K562 (cell line): ENCODE measurements at regions not wholly inside any gene's neighbourhood (a gene's known extent, or its start where the extent isn't known, plus 50 kb on each side); places are given as distances from the start of the nearest gene placed in this dataset.

Experiments used
- ATAC-seq: fragments of 200-7000 bp; cut with Tn5 transposase; 3 replicates; pipeline ENCODE4 v1.9.1; 2020; ENCODE audit warnings: moderate library complexity
- BruUV-seq: library from RNA; stranded (reverse); fragments of 400-500 nt; replicated peaks from 2 replicates; lab custom pipeline; 2021; lab: Mats Ljungman, UMichigan
- CTCF ChIA-PET: fragments of 300-600 bp; formaldehyde crosslinking; extraction: SDS; loops from one replicate; lab custom pipeline; 2021; ENCODE audit warnings: low intra/inter-chr PET ratio; lab: Yijun Ruan, JAX
- POLR2A ChIA-PET: fragments of 300-600, 350-650 bp; sonication (Branson Sonifier 250); formaldehyde crosslinking; extraction: SDS; loops from one replicate; lab custom pipeline; 2021; ENCODE audit warnings: antibody characterized with exemption, inconsistent platforms; lab: Yijun Ruan, JAX
- DNase-seq, 4 experiments: peaks; one replicate each; pipeline versions ENCODE4 v3.0.0 to v3.0.0-alpha.2; 2011 to 2018; ENCODE audit warnings: low spot score in 3 of 4, mixed read lengths in 3 of 4; ENCODE audit errors: extremely low read depth in 1 of 4
- FAIRE-seq: peaks from 2 replicates; lab custom pipeline; 2011; peaks lifted over from hg19 to GRCh38; lab: Jason Lieb, UNC
- H2AFZ ChIP-seq: 2 replicates; pipeline ENCODE4 v1.6.0; 2011; ENCODE audit warnings: low read depth, low read length, control low read depth, inconsistent platforms
- H3K27ac ChIP-seq: fragments of 200-600 bp; 3 replicates; pipeline ENCODE4 v1.8.0; 2011; ENCODE audit warnings: low read depth, mild to moderate bottlenecking, control low read depth, inconsistent platforms, low read length, moderate library complexity, mixed read lengths; ENCODE audit errors: extremely low read depth
- H3K27me3 ChIP-seq, 2 experiments: fragments of 300-600 bp in 1 of 2; 2 replicates in 1 of 2; 3 replicates in 1 of 2; pipeline versions ENCODE4 v1.6.0 to v1.8.0; 2011; ENCODE audit warnings: inconsistent platforms in 2 of 2, low read length in 2 of 2, mild to moderate bottlenecking in 1 of 2, mixed read lengths in 1 of 2, moderate library complexity in 1 of 2; ENCODE audit not compliant: control insufficient read depth in 2 of 2, insufficient read depth in 2 of 2
- H3K36me3 ChIP-seq: fragments of 300-600 bp; 3 replicates; pipeline ENCODE4 v1.8.0; 2011; ENCODE audit warnings: mild to moderate bottlenecking, low read length, inconsistent platforms; ENCODE audit not compliant: control insufficient read depth, insufficient read depth
- H3K4me1 ChIP-seq, 2 experiments: fragments of 200-600 bp in 1 of 2; replicated peaks in 1 of 2; 2 replicates in 1 of 2; 3 replicates in 1 of 2; pipeline versions ENCODE4 v1.5.1 to v1.8.0; 2011; ENCODE audit warnings: inconsistent platforms in 2 of 2, low read length in 2 of 2, mild to moderate bottlenecking in 1 of 2, mixed read lengths in 1 of 2, moderate library complexity in 1 of 2; ENCODE audit not compliant: control insufficient read depth in 2 of 2, insufficient read depth in 2 of 2
- H3K4me2 ChIP-seq: 2 replicates; pipeline ENCODE4 v1.6.1; 2011; ENCODE audit warnings: low read length, control low read depth, inconsistent platforms, mixed read lengths; ENCODE audit not compliant: insufficient read depth
- H3K4me3 ChIP-seq: fragments of 200-600 bp; sonication (generic), shearing (Covaris generic); 2 replicates; pipeline ENCODE4 v1.5.1; 2016; ENCODE audit warnings: control low read depth, inconsistent platforms
- H3K79me2 ChIP-seq: fragments of 200-600 bp; 3 replicates; pipeline ENCODE4 v1.8.0; 2011; ENCODE audit warnings: low read length, inconsistent platforms; ENCODE audit not compliant: control insufficient read depth, insufficient read depth
- H3K9ac ChIP-seq, 2 experiments: 2 replicates each; pipeline versions ENCODE4 v1.6.0 to v1.6.1; 2011; ENCODE audit warnings: low read depth in 2 of 2, low read length in 2 of 2, control low read depth in 1 of 2, inconsistent platforms in 1 of 2, mild to moderate bottlenecking in 1 of 2, mixed read lengths in 1 of 2; ENCODE audit not compliant: insufficient read depth in 1 of 2
- H3K9me1 ChIP-seq: one replicate; pipeline ENCODE4 v1.6.0; 2011; ENCODE audit warnings: inconsistent platforms, mild to moderate bottlenecking, low read length, moderate library complexity; ENCODE audit not compliant: control insufficient read depth, insufficient read depth
- H3K9me3 ChIP-seq: replicated peaks from 2 replicates; pipeline ENCODE4 v1.5.1; 2011; ENCODE audit warnings: low read depth, low read length, inconsistent platforms; ENCODE audit not compliant: control insufficient read depth, insufficient read depth
- H4K20me1 ChIP-seq: replicated peaks from 2 replicates; pipeline ENCODE4 v1.6.1; 2011; ENCODE audit warnings: low read length, inconsistent platforms, mixed read lengths; ENCODE audit not compliant: control insufficient read depth, insufficient read depth
- CREB1 ChIP-seq, 2 experiments: sonication (generic) in 1 of 2; formaldehyde crosslinking in 1 of 2; IDR thresholded peaks; 2 replicates each; pipeline versions ENCODE4 v1.6.1 to v1.8.0; 2012 to 2022; ENCODE audit warnings: inconsistent platforms in 1 of 2, mild to moderate bottlenecking in 1 of 2, missing genetic modification reagents in 1 of 2, moderate library complexity in 1 of 2
- ETV6 ChIP-seq, 3 experiments: fragments of 150-350 bp in 1 of 3; sonication (generic) in 1 of 3; formaldehyde crosslinking in 1 of 3; IDR thresholded peaks; 2 replicates each; pipeline versions ENCODE4 v1.6.1 to v1.8.0; 2014 to 2022; ENCODE audit warnings: borderline replicate concordance in 2 of 3, low read depth in 2 of 3, antibody characterized with exemption in 1 of 3, low read length in 1 of 3, mild to moderate bottlenecking in 1 of 3, missing genetic modification reagents in 1 of 3
- MCM7 ChIP-seq, 2 experiments: fragments of 450-650 bp; IDR thresholded peaks; 2 replicates each; pipeline ENCODE4 v1.6.1; 2016 to 2018
- MLX ChIP-seq, 2 experiments: fragments of 450-650 bp in 1 of 2; sonication (generic) in 1 of 2; formaldehyde crosslinking; conservative IDR thresholded peaks; 2 replicates each; pipeline versions ENCODE4 v1.4.0 to v1.8.1; 2020 to 2022; ENCODE audit warnings: mild to moderate bottlenecking in 1 of 2, missing genetic modification reagents in 1 of 2
- PBX2 ChIP-seq, 2 experiments: IDR thresholded peaks in 1 of 2; conservative IDR thresholded peaks in 1 of 2; 2 replicates each; pipeline ENCODE4 v1.6.1; 2016; ENCODE audit warnings: low read depth in 2 of 2, mild to moderate bottlenecking in 1 of 2, missing compliant biosample characterization in 1 of 2, missing genetic modification characterization in 1 of 2, moderate library complexity in 1 of 2
- RFX5 ChIP-seq: IDR thresholded peaks from 2 replicates; pipeline ENCODE4 v1.6.1; 2011; ENCODE audit warnings: low read depth, mild to moderate bottlenecking, improper control_type of control experiment, low read length
- SMARCE1 ChIP-seq: fragments of 450-650 bp; IDR thresholded peaks from 2 replicates; pipeline ENCODE4 v1.7.1; 2016; ENCODE audit warnings: mild to moderate bottlenecking
- SPI1 ChIP-seq: IDR thresholded peaks from 2 replicates; pipeline ENCODE4 v1.6.1; 2011; ENCODE audit warnings: low read depth, low read length, control low read depth, borderline replicate concordance
- TFAM ChIP-seq: fragments of 250-450 bp; sonication (Bioruptor Pico); conservative IDR thresholded peaks from 2 replicates; pipeline ENCODE4 v1.5.0; 2021; ENCODE audit warnings: mild to moderate bottlenecking, moderate library complexity
- ZNF133 ChIP-seq: fragments of 250-450 bp; sonication (Bioruptor Pico); IDR thresholded peaks from 2 replicates; pipeline ENCODE4 v1.4.0; 2020; ENCODE audit warnings: mild to moderate bottlenecking
- ZNF3 ChIP-seq: fragments of 250-450 bp; sonication (Bioruptor Pico); IDR thresholded peaks from 2 replicates; pipeline ENCODE4 v1.5.0; 2021; ENCODE audit warnings: mild to moderate bottlenecking, moderate library complexity
- ZNF311 ChIP-seq: fragments of 250-450 bp; sonication (Bioruptor Pico); IDR thresholded peaks from 2 replicates; pipeline ENCODE4 v1.4.0; 2020; ENCODE audit warnings: mild to moderate bottlenecking, moderate library complexity
- WGBS: fragments of 100-300 bp; shearing (Covaris generic); methylation state at CpG from one replicate; pipeline ENCODE4 v1.1.6; 2016; ENCODE audit warnings: low coverage, mixed read lengths; ENCODE audit not compliant: insufficient coverage; ENCODE audit errors: missing lambda C conversion rate; 5-methylcytosine and 5-hydroxymethylcytosine counted together
- in situ Hi-C: fragments of 300-500 bp; cut with MboI; formaldehyde crosslinking; loops from 4 replicates; pipeline ENCODE4 v1.15.0; 2018; ENCODE audit warnings: inconsistent platforms, mixed read lengths
- intact Hi-C: fragments of 100-400 bp; cut with micrococcal nuclease; formaldehyde crosslinking; loops from 2 replicates; pipeline ENCODE4 v1.14.2; 2022

- CTCF ChIA-PET = no interaction called here
- POLR2A ChIA-PET = interaction anchor here (0.7 to 1.5 kb wide), 5 partner anchors 9 to 22 kb away, joined by 3 to 4 read pairs (median 3); no protein-coding TSS in a partner anchor
- intact Hi-C loops = loop anchor here (10.0 kb wide), 1 partner anchor 96 kb away; no protein-coding TSS in a partner anchor
These were observed 74.9 kb upstream of the PELI1 start for GRCh38 chr2:64219149-64219548.

GRCh38 chr2:64220265-64220664, 76.0 kb upstream of the PELI1 start:
- H2AFZ ChIP-seq = peak overlapping the region; percentile 51; the same call in 1 of the 2 replicates
- H3K27me3 ChIP-seq = no peaks in the 10 kb centered on the region
- no peak for ATAC-seq
- no peaks in the 10 kb centered on the region for H4K20me1 ChIP-seq
- H3K36me3 ChIP-seq = no peaks in the 10 kb centered on the region
- no peaks in the 10 kb centered on the region for H3K9me3 ChIP-seq
- no peak for DNase-seq
- peaks cover 0 to 7% of the 10 kb centered on the region in 2 experiments; a peak in 2 of 5 replicates for H3K4me1 ChIP-seq
- no peak overlapping the region for H3K9ac ChIP-seq
- H3K4me3 ChIP-seq = no peak overlapping the region
- in situ Hi-C loops = no loop called here
- 0% methylated on average over 1 of the region's 1 CpG for WGBS
- intact Hi-C loops = no loop called here
- FAIRE-seq = no peak
- H3K27ac ChIP-seq = no peak overlapping the region
- ChIA-PET CTCF (no interaction called here), POLR2A (interaction anchor here (0.6 to 1.5 kb wide), 2 partner anchors 11 to 16 kb away, joined by 3 to 5 read pairs; no protein-coding TSS in a partner anchor)
- H3K9me1 ChIP-seq = no peaks in the 10 kb centered on the region
- no peaks in the 10 kb centered on the region for H3K79me2 ChIP-seq
- peak; percentile 95 for TF ChIP-seq ZNF3 (CRISPR knock-in tag)
- TF ChIP-seq PBX2 (CRISPR knock-in tag; IDR thresholded peaks at IDR 0.05; ENCODE audit: low read depth) = no peak
- 0 out of 2 replicates have a peak, but pooled peaks have one; percentile 15 for TF ChIP-seq PBX2 (tag; conservative IDR thresholded peaks at IDR 0.05; ENCODE audit: low read depth)
- peak; percentile 6 to 92; a peak in 2 of 4 replicates for TF ChIP-seq ETV6 (IDR thresholded peaks at IDR 0.05; ENCODE audit: borderline replicate concordance in 1 of 2, low read depth in 2 of 2, low read length in 1 of 2)
- no peak for TF ChIP-seq ETV6 (CRISPR knock-in tag; IDR thresholded peaks at IDR 0.05; ENCODE audit: borderline replicate concordance)
- TF ChIP-seq ZNF133 (CRISPR knock-in tag) = no peak
- TF ChIP-seq SPI1 = peak; percentile 78
- TF ChIP-seq SMARCE1 = no peak
- no peak overlapping the region for H3K4me2 ChIP-seq
- BruUV-seq = no TSS peak

More at GRCh38 chr2:64219149-64219548, 74.9 kb upstream of the PELI1 start:
- Histone ChIP-seq H4K20me1 (no peaks in the 10 kb centered on the region), H3K79me2 (no peaks in the 10 kb centered on the region), H3K9me3 (no peaks in the 10 kb centered on the region), H3K9ac (no peak overlapping the region), H3K4me2 (no peak overlapping the region), H3K27ac (no peak overlapping the region), H3K9me1 (no peaks in the 10 kb centered on the region), H3K36me3 (no peaks in the 10 kb centered on the region), H3K4me3 (no peak overlapping the region), H2AFZ (no peak overlapping the region), H3K4me1 (peaks cover 0 to 14% of the 10 kb centered on the region in 2 experiments; a peak in 2 of 5 replicates), H3K27me3 (no peaks in the 10 kb centered on the region)
- DNase-seq (no peak), ATAC-seq (no peak)
- 33% methylated on average over 2 of the region's 2 CpGs for WGBS
- no TSS peak for BruUV-seq
- no peak for TF ChIP-seq MLX (CRISPR knock-in tag; conservative IDR thresholded peaks at IDR 0.05)
- no peak for TF ChIP-seq CREB1 (IDR thresholded peaks at IDR 0.05)
- TF ChIP-seq CREB1 (CRISPR knock-in tag; IDR thresholded peaks at IDR 0.05) = no peak
- no peak for TF ChIP-seq ZNF311 (CRISPR knock-in tag)
- no peak for TF ChIP-seq RFX5
- no peak for TF ChIP-seq MCM7 (IDR thresholded peaks at IDR 0.05)
- TF ChIP-seq TFAM (CRISPR knock-in tag) = no peak
- TF ChIP-seq, all 486 proteins: peak for 0
- FAIRE-seq = no peak
- in situ Hi-C loops = no loop called here
